ENCODE measurements at regions not wholly inside any gene's neighbourhood (a gene's known extent, or its start where the extent isn't known, plus 50 kb on each side); places are given as distances from the start of the nearest gene placed in this dataset.

GRCh38 chr12:28878629-28879028, 270.4 kb upstream of the FAR2 start:
- DNase-seq (ENCODE audit: low read depth, low spot score) = no peak

- no peak for DNase-seq (ENCODE audit: low read depth, low spot score)
Measured at GRCh38 chr12:28879379-28879778, 269.7 kb upstream of the FAR2 start.

DNA sequence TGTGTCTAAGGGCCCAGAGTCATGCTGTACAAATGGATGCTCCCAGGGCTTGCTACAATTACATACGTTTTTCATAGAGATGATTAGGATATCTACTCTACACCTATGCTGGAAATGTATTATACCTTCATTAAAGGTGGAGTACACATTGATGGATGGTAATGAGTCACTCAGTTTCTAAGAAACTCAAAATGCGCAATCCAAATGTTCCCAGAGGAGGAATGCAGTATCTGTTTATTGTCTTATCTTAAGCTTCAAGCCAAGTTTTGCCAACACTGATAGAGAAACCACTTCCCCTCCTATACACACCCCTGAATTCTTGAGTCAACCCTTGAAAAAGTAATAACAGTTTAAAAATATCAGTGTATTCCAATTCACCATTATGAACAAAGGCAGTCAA, 266.6 kb upstream of the FAR2 start:
- DNase-seq (ENCODE audit: low read depth, low spot score) = no peak

GRCh38 chr12:28883406-28883997, 265.6 kb upstream of the FAR2 start:
- DNase-seq (ENCODE audit: low read depth, low spot score) = no peak

GRCh38 chr12:28884904-28885679, 264.0 kb upstream of the FAR2 start:
- no peak for DNase-seq (ENCODE audit: low read depth, low spot score)

- no peak for DNase-seq (ENCODE audit: low read depth, low spot score)
Measured at GRCh38 chr12:28885928-28886327, 263.1 kb upstream of the FAR2 start.

DNA sequence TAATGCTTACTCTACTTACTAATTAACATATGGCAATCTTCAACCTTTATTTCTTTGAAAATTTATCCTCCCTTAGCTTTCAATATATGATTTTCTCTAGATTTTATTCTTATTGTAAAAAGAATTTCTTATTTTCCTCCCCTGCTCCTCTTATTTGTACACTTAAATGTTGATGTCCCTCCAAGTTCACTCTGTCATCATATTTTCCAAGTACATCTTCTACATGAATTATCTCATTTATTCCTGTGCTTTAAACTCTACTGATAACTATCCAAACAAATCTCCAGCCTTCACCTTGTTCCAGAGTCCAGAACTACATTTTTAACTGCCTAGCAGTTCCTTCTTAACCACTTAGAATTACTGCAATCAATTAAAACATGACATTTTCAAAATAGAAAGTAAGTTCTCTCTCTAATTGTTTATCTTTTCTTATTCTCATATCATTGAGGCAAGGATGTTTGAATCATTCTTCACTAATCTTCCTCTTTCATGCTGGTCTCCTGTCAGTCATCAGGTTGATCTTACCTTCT, 261.6 kb upstream of the FAR2 start:
- no peak for DNase-seq (ENCODE audit: low read depth, low spot score)

DNA sequence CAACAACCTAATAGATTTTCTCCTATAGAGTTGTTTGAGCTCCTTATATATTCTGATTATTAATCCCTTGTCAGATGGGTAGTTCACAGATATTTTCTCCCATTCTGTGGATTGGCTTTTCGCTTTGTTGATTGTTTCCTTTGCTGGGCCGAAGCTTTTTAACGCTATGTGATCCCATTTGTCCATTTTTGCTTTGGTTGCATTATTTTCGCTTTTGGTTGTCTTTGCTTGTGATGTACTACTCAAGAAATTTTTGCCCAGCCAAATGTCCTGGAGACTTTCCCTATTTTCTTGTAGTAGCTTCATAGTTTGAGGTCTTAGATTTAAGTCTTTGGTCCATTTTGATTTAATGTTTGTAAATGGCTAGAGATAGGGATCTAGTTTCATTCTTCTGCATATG, 258.4 kb upstream of the FAR2 start:
- DNase-seq (ENCODE audit: low read depth, low spot score) = no peak

GRCh38 chr12:28891126-28891525, 258.0 kb upstream of the FAR2 start:
- DNase-seq (ENCODE audit: low read depth, low spot score) = no peak

GRCh38 chr12:28893365-28893764, 255.7 kb upstream of the FAR2 start:
- DNase-seq (ENCODE audit: low read depth, low spot score) = no peak

- no peak for DNase-seq (ENCODE audit: low read depth, low spot score)
Measured at GRCh38 chr12:28893856-28894255, 255.2 kb upstream of the FAR2 start.

DNA sequence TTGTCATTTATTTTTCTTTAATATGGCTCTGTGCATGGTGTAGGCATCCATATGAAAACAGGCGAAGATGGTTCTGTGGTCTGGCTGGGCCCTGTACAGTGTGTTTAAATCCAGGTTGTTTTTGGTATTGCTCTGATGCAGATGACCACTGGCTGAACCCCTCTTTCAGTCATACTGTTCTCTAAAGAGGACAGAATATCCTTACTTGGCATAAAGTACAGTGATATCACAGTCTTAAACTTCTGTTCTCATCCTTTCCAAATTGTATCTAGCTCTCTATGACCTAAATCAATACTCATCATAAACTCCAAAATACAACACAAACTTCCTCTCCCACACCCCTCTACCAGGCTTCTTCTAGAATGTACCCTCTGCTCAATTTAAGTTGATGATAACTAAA, 252.7 kb upstream of the FAR2 start:
- no peak for DNase-seq (ENCODE audit: low read depth, low spot score)

- no peak for DNase-seq (ENCODE audit: low read depth, low spot score)
Measured at GRCh38 chr12:28898038-28898437, 251.0 kb upstream of the FAR2 start.

- DNase-seq (ENCODE audit: low read depth, low spot score) = no peak
Measured at GRCh38 chr12:28899951-28900350, 249.1 kb upstream of the FAR2 start.

DNA sequence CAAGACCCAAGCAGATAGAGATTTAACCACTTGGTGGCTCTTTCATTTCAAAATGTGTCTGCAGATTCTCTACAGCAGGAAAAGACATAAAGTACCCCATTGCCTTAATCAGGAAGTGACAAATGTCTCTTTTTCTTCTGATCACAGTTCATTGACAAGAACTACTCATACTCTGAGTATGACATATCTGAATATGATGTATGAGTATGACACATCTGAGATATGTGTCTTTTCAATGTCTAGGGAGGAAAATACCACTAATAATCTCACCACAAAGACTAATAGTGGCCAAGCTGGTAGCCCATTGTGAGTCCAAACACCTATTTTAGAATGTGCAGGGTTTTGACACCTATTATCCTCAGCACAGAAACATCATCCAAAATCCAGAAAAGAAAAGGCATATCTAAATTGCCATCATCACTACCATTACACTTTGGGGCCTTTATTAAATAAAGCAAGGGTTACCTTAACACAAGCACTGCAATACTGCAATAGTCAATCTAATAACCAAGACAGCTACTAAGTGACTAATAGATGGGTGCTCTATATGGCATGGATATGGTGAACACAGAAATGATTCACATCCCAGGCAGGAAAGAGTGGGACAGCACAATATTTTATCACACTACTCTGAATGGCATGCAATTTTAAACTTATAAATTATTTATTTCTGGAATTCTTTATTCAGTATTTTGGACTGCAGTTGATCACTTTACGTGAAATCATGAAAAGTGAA, 243.7 kb upstream of the FAR2 start:
- no peak for DNase-seq (ENCODE audit: low read depth, low spot score)

- no peak for DNase-seq (ENCODE audit: low read depth, low spot score)
Measured at GRCh38 chr12:28908646-28909045, 240.4 kb upstream of the FAR2 start.

GRCh38 chr12:28909291-28909690, 239.8 kb upstream of the FAR2 start:
- DNase-seq (ENCODE audit: low read depth, low spot score) = no peak

GRCh38 chr12:28925719-28926376, 223.2 kb upstream of the FAR2 start:
- no peak for DNase-seq (ENCODE audit: low read depth, low spot score)

- DNase-seq (ENCODE audit: low read depth, low spot score) = no peak
Measured at GRCh38 chr12:28930704-28931103, 218.4 kb upstream of the FAR2 start.

DNA sequence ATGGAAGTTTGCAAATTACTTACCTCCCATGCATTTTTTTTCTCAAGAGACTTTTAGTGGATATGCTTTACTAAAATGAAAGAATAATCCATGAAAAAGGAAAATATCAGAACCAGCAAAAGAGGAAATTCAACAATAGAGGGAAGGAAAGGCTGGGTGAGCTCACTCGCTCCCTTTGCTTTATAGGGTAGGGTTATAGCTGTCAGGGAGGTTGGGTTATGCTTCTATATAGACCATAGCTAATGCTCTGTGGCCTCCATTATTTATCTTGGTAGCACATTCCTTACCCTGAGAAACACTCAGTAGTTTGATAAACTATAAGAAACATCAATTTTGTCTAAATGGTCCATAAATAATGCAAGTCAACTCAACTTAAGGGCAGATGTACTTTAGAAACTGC, 215.9 kb upstream of the FAR2 start:
- DNase-seq (ENCODE audit: low read depth, low spot score) = no peak

- no peak for DNase-seq (ENCODE audit: low read depth, low spot score)
Measured at GRCh38 chr12:28933864-28934527, 215.1 kb upstream of the FAR2 start.

- DNase-seq (ENCODE audit: low read depth, low spot score) = no peak
Measured at GRCh38 chr12:28936221-28936620, 212.9 kb upstream of the FAR2 start.
